ENCODE measurements at regions not wholly inside any gene's neighbourhood (a gene's known extent, or its start where the extent isn't known, plus 50 kb on each side); places are given as distances from the start of the nearest gene placed in this dataset.

DNA sequence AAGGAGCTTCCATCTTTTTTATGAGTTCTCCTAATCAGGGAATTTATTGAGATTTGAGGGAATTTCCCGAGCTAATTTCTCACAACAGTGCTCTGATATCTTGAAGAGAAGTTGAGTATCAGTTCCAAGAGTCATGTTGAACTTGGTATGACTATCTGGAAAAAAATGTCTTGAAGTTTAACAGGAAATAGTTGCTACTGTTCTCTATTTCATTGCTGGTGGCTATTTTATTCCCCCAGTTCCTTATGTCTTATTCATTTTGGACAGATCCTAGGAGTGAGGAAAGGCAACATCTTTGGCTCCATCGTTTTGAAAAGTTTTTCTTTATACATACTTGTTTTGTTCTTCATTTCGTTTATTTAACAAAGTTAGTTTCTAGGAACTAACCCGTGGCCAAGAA lies 307.8 kb upstream of the AGTR1 start:
- TF ChIP-seq CTCF (IDR thresholded peaks at IDR 0.05) (no peak), POLR2AphosphoS5 (IDR thresholded peaks at IDR 0.05) (no peak), POLR2A (IDR thresholded peaks at IDR 0.05) (no peak)

Measured in breast epithelium (tissue), 3 donors.